ENCODE measurements at regions not wholly inside any gene's neighbourhood (a gene's known extent, or its start where the extent isn't known, plus 50 kb on each side); places are given as distances from the start of the nearest gene placed in this dataset.

DNA sequence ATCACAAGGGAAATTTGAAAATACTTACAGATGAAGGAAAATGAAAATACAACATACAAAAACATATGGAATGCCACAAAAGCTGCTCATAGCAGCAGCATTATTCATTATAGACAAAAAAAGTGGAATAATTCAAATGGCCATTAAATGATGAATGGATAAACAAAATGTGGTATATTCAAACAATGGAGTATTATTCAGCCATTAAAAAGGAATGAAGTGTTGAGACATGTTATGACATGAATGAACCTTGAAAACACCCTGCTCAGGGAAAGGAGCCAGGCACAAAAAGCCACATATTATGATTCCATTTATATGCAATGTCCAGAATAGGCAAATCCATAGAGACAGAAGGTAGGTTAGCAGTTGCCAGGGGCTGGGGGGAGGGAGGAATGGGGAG lies 62.6 kb upstream of the SFMBT2 start:
- DNase-seq (ENCODE audit: low read depth in 1 of 2, low spot score in 1 of 2): no peak
- no peak for TF ChIP-seq FOSL2 (IDR thresholded peaks at IDR 0.05)
- no peak for TF ChIP-seq FOSL2 (CRISPR knock-in tag; IDR thresholded peaks at IDR 0.05)
- TF ChIP-seq POLR2AphosphoS2 (conservative IDR thresholded peaks at IDR 0.05; ENCODE audit: low read length): no peak
- no peak for TF ChIP-seq ZSCAN20 (CRISPR knock-in tag; IDR thresholded peaks at IDR 0.05)
- TF ChIP-seq EHMT2 (IDR thresholded peaks at IDR 0.05; ENCODE audit: low read depth): no peak
- TF ChIP-seq, protein P1, sequence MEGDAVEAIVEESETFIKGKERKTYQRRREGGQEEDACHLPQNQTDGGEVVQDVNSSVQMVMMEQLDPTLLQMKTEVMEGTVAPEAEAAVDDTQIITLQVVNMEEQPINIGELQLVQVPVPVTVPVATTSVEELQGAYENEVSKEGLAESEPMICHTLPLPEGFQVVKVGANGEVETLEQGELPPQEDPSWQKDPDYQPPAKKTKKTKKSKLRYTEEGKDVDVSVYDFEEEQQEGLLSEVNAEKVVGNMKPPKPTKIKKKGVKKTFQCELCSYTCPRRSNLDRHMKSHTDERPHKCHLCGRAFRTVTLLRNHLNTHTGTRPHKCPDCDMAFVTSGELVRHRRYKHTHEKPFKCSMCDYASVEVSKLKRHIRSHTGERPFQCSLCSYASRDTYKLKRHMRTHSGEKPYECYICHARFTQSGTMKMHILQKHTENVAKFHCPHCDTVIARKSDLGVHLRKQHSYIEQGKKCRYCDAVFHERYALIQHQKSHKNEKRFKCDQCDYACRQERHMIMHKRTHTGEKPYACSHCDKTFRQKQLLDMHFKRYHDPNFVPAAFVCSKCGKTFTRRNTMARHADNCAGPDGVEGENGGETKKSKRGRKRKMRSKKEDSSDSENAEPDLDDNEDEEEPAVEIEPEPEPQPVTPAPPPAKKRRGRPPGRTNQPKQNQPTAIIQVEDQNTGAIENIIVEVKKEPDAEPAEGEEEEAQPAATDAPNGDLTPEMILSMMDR (IDR thresholded peaks at IDR 0.05): no peak
- no peak for TF ChIP-seq CHD4 (IDR thresholded peaks at IDR 0.05; ENCODE audit: borderline replicate concordance)
- TF ChIP-seq, protein P2, sequence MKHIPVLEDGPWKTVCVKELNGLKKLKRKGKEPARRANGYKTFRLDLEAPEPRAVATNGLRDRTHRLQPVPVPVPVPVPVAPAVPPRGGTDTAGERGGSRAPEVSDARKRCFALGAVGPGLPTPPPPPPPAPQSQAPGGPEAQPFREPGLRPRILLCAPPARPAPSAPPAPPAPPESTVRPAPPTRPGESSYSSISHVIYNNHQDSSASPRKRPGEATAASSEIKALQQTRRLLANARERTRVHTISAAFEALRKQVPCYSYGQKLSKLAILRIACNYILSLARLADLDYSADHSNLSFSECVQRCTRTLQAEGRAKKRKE (CRISPR knock-in tag; IDR thresholded peaks at IDR 0.05; ENCODE audit: low read depth): no peak
- TF ChIP-seq EP300 (IDR thresholded peaks at IDR 0.05): no peak
- TF ChIP-seq, protein P3, sequence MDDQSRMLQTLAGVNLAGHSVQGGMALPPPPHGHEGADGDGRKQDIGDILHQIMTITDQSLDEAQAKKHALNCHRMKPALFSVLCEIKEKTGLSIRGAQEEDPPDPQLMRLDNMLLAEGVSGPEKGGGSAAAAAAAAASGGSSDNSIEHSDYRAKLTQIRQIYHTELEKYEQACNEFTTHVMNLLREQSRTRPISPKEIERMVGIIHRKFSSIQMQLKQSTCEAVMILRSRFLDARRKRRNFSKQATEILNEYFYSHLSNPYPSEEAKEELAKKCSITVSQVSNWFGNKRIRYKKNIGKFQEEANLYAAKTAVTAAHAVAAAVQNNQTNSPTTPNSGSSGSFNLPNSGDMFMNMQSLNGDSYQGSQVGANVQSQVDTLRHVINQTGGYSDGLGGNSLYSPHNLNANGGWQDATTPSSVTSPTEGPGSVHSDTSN (IDR thresholded peaks at IDR 0.05): no peak
- TF ChIP-seq NR3C1 (IDR thresholded peaks at IDR 0.05): no peak
- no peak for TF ChIP-seq NPAS2 (CRISPR knock-in tag; IDR thresholded peaks at IDR 0.05; ENCODE audit: borderline replicate concordance)
- no peak for TF ChIP-seq RFX5 (IDR thresholded peaks at IDR 0.05)
- no peak for TF ChIP-seq ESRRA (IDR thresholded peaks at IDR 0.05; ENCODE audit: borderline replicate concordance, low read length)
- TF ChIP-seq, protein P4, sequence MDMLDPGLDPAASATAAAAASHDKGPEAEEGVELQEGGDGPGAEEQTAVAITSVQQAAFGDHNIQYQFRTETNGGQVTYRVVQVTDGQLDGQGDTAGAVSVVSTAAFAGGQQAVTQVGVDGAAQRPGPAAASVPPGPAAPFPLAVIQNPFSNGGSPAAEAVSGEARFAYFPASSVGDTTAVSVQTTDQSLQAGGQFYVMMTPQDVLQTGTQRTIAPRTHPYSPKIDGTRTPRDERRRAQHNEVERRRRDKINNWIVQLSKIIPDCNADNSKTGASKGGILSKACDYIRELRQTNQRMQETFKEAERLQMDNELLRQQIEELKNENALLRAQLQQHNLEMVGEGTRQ (IDR thresholded peaks at IDR 0.05): no peak
- ChIA-PET CTCF (interaction anchor here (2.0 kb wide), 1 partner anchor 19 kb away, joined by 5 read pairs; no protein-coding TSS in a partner anchor), POLR2A (no interaction called here)
- Histone ChIP-seq H3K27ac (no peak overlapping the region), H3K4me2 (no peak overlapping the region), H3K4me1 (no peaks in the 10 kb centered on the region), H3K9me3 (no peaks in the 10 kb centered on the region), H3K4me3 (no peak overlapping the region)
- FAIRE-seq: no peak
- ATAC-seq: no peak

DNA sequence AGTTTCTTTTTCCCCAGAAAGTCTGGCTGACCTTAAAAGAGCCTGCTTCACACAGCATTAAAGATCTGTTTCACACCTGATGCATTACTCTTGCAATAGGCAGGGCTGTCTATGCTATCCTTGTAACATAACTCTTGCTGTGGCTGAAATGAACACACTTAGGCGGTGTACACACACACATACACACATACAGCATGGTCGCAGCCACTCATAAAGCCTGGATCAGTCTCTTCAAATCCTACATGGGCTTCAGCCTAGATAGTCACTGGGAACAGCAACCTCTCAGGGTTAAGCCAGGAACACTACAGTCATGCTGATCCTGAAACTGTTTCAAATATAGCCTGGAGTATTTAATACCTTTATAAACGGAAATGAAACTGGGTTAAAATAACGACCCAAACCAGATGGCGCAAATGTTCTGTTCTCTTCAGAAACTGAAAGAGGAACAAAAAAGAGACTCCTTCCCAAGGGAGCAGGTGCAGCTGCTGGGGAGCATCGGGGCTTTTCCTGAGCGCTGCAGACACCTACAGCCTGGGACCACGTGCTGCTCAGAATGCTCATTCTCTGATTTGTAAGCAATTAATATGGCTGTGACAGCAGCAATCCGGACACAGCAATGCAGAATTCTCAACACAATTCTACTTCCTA lies 61.0 kb upstream of the SFMBT2 start:
- TF ChIP-seq EP300 (IDR thresholded peaks at IDR 0.05) (no peak), CBX8 (IDR thresholded peaks at IDR 0.05) (no peak), HDAC2 (IDR thresholded peaks at IDR 0.05) (no peak), POLR2AphosphoS2 (conservative IDR thresholded peaks at IDR 0.05; ENCODE audit: low read length) (no peak)
- TF ChIP-seq, protein P5, sequence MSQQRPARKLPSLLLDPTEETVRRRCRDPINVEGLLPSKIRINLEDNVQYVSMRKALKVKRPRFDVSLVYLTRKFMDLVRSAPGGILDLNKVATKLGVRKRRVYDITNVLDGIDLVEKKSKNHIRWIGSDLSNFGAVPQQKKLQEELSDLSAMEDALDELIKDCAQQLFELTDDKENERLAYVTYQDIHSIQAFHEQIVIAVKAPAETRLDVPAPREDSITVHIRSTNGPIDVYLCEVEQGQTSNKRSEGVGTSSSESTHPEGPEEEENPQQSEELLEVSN (IDR thresholded peaks at IDR 0.05; ENCODE audit: borderline replicate concordance, low read depth): no peak
- TF ChIP-seq, protein P6, sequence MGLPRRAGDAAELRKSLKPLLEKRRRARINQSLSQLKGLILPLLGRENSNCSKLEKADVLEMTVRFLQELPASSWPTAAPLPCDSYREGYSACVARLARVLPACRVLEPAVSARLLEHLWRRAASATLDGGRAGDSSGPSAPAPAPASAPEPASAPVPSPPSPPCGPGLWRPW (IDR thresholded peaks at IDR 0.05): no peak
- H3K4me2 ChIP-seq: no peak overlapping the region
- WGBS (ENCODE audit: missing lambda C conversion rate): 31% methylated on average over 9 of the region's 9 CpGs
- FAIRE-seq (no peak), DNase-seq (ENCODE audit: low read depth in 1 of 2, low spot score in 1 of 2) (no peak), ATAC-seq (peak in 1 of 2 experiments; percentile 47; a peak in 3 of 6 replicates)
- no peak overlapping the region for H3K27ac ChIP-seq
- CTCF ChIA-PET: no interaction called here
- POLR2A ChIA-PET: no interaction called here
- H3K4me3 ChIP-seq: no peak overlapping the region
- H3K4me1 ChIP-seq: no peaks in the 10 kb centered on the region
- H3K9me3 ChIP-seq: no peaks in the 10 kb centered on the region
